CD14-positive monocyte (primary cell): ENCODE measurements at regions not wholly inside any gene's neighbourhood (a gene's known extent, or its start where the extent isn't known, plus 50 kb on each side); places are given as distances from the start of the nearest gene placed in this dataset.

Source experiments
- DNase-seq, 3 donors: peaks; one replicate each; pipeline ENCODE4 v3.0.0-alpha.2; 2011 to 2022
- H2AFZ ChIP-seq: 2 replicates; pipeline ENCODE4 v1.6.0; 2012; ENCODE audit warnings: mild to moderate bottlenecking, low read depth, low read length, inconsistent platforms; ENCODE audit not compliant: insufficient read depth, poor library complexity, severe bottlenecking
- H3K27ac ChIP-seq, 2 donors: 1 replicate in 1 of 2; 2 replicates in 1 of 2; pipeline ENCODE4 v1.5.1; 2012 to 2013; ENCODE audit warnings: low read length in 2 of 2, control low read depth in 1 of 2, inconsistent platforms in 1 of 2, low read depth in 1 of 2, mild to moderate bottlenecking in 1 of 2
- H3K27me3 ChIP-seq, 2 donors: one replicate each; pipeline versions ENCODE4 v1.6.0 to v1.6.1; 2011 to 2013; ENCODE audit warnings: low read length in 2 of 2; ENCODE audit not compliant: control insufficient read depth in 2 of 2, insufficient read depth in 2 of 2
- H3K36me3 ChIP-seq, 2 donors: replicated peaks in 1 of 2; 1 replicate in 1 of 2; 2 replicates in 1 of 2; pipeline versions ENCODE4 v1.5.1 to v1.6.1; 2012 to 2013; ENCODE audit warnings: low read length in 2 of 2, control low read depth in 1 of 2, inconsistent platforms in 1 of 2, mild to moderate bottlenecking in 1 of 2; ENCODE audit not compliant: insufficient read depth in 2 of 2, control insufficient read depth in 1 of 2
- H3K4me1 ChIP-seq, 2 donors: 1 replicate in 1 of 2; 2 replicates in 1 of 2; pipeline versions ENCODE4 v1.5.1 to v1.6.1; 2012 to 2013; ENCODE audit warnings: low read length in 2 of 2, control low read depth in 1 of 2, inconsistent platforms in 1 of 2, mild to moderate bottlenecking in 1 of 2, moderate library complexity in 1 of 2; ENCODE audit not compliant: insufficient read depth in 2 of 2, control insufficient read depth in 1 of 2
- H3K4me2 ChIP-seq: replicated peaks from 2 replicates; pipeline ENCODE3; 2012; ENCODE audit warnings: low read length, moderate library complexity, mild to moderate bottlenecking; ENCODE audit not compliant: poor library complexity, severe bottlenecking; ENCODE audit errors: extremely low read depth
- H3K4me3 ChIP-seq, 3 experiments: fragments of 200-600 bp in 1 of 3; sonication (generic) in 1 of 3; replicated peaks in 1 of 3; 1 replicate in 2 of 3; 2 replicates in 1 of 3; pipeline ENCODE4 v1.5.1; 2011 to 2013; ENCODE audit warnings: low read length in 3 of 3, mild to moderate bottlenecking in 3 of 3, control low read depth in 2 of 3, low read depth in 2 of 3, inconsistent platforms in 1 of 3, moderate library complexity in 1 of 3
- H3K79me2 ChIP-seq: 2 replicates; pipeline ENCODE4 v1.6.0; 2012; ENCODE audit warnings: mild to moderate bottlenecking, control low read depth, inconsistent platforms, low read length, moderate library complexity; ENCODE audit not compliant: insufficient read depth
- H3K9ac ChIP-seq: 2 replicates; pipeline ENCODE4 v1.6.0; 2017; ENCODE audit warnings: low read length, mild to moderate bottlenecking; ENCODE audit not compliant: insufficient read depth, poor library complexity, severe bottlenecking
- H3K9me3 ChIP-seq, 2 donors: replicated peaks in 1 of 2; 1 replicate in 1 of 2; 2 replicates in 1 of 2; pipeline versions ENCODE4 v1.5.1 to v1.6.1; 2012 to 2013; ENCODE audit warnings: low read length in 2 of 2, control low read depth in 1 of 2; ENCODE audit not compliant: control insufficient read depth in 1 of 2, insufficient read depth in 1 of 2
- H4K20me1 ChIP-seq: 2 replicates; pipeline ENCODE4 v1.6.0; 2012; ENCODE audit warnings: mild to moderate bottlenecking, low read length, control low read depth, moderate library complexity; ENCODE audit not compliant: insufficient read depth
- H3K27ac Mint-ChIP-seq, 7 donors: one replicate each; pipeline ENCODE4 v1.8.0; 2020; ENCODE audit warnings: mild to moderate bottlenecking in 7 of 7, mixed read lengths in 7 of 7, moderate library complexity in 6 of 7, inconsistent platforms in 2 of 7
- H3K27me3 Mint-ChIP-seq, 3 donors: one replicate each; pipeline ENCODE4 v1.8.0; 2021 to 2022; ENCODE audit warnings: low read depth in 3 of 3, mild to moderate bottlenecking in 3 of 3, mixed read lengths in 3 of 3, moderate library complexity in 3 of 3, inconsistent platforms in 1 of 3
- H3K36me3 Mint-ChIP-seq, 2 donors: one replicate each; pipeline ENCODE4 v1.8.0; 2020; ENCODE audit warnings: mixed read lengths in 2 of 2, inconsistent platforms in 1 of 2, mild to moderate bottlenecking in 1 of 2
- H3K4me1 Mint-ChIP-seq: one replicate; pipeline ENCODE4 v1.8.0; 2020; ENCODE audit warnings: mild to moderate bottlenecking, mixed read lengths
- H3K4me3 Mint-ChIP-seq, 2 donors: one replicate each; pipeline ENCODE4 v1.8.0; 2020; ENCODE audit warnings: mild to moderate bottlenecking in 2 of 2, mixed read lengths in 2 of 2, moderate library complexity in 1 of 2
- H3K9me3 Mint-ChIP-seq, 7 donors: one replicate each; pipeline ENCODE4 v1.8.0; 2020 to 2022; ENCODE audit warnings: mixed read lengths in 7 of 7, mild to moderate bottlenecking in 6 of 7, moderate library complexity in 6 of 7, inconsistent platforms in 2 of 7
- WGBS: methylation state at CpG from one replicate; pipeline ENCODE4 v1.1.5; 2013; ENCODE audit warnings: missing lambda C conversion rate; ENCODE audit not compliant: insufficient coverage; 5-methylcytosine and 5-hydroxymethylcytosine counted together
- intact Hi-C, 2 donors: fragments of 100-400 bp; cut with micrococcal nuclease; formaldehyde crosslinking; loops; one replicate each; pipeline versions ENCODE4 v1.15.0 to v1.15.1; 2023
- TF ChIP-seq, protein P1 (sequence below): fragments of 200-600 bp; IDR thresholded peaks from one replicate; pipeline ENCODE4 v1.8.0; 2022; ENCODE audit warnings: antibody characterized with exemption, mild to moderate bottlenecking

GRCh38 chr15:97615114-97615513 is 345.4 kb upstream of the ARRDC4 start:
- no peak overlapping the region for H3K9ac ChIP-seq
- H3K36me3 ChIP-seq: no peaks in the 10 kb centered on the region
- no peak overlapping the region for H3K27ac ChIP-seq
- no peak overlapping the region for H2AFZ ChIP-seq
- no peaks in the 10 kb centered on the region for H3K27me3 ChIP-seq
- H3K4me3 Mint-ChIP-seq: peak overlapping the region in 1 of 2 donors; percentile 0
- peaks cover 0 to 2% (median 0%) of the 10 kb centered on the region in 3 donors for H3K27me3 Mint-ChIP-seq
- no peak overlapping the region for H3K27ac Mint-ChIP-seq
- WGBS: 100% methylated on average over 1 of the region's 1 CpG
- TF ChIP-seq, protein P1, sequence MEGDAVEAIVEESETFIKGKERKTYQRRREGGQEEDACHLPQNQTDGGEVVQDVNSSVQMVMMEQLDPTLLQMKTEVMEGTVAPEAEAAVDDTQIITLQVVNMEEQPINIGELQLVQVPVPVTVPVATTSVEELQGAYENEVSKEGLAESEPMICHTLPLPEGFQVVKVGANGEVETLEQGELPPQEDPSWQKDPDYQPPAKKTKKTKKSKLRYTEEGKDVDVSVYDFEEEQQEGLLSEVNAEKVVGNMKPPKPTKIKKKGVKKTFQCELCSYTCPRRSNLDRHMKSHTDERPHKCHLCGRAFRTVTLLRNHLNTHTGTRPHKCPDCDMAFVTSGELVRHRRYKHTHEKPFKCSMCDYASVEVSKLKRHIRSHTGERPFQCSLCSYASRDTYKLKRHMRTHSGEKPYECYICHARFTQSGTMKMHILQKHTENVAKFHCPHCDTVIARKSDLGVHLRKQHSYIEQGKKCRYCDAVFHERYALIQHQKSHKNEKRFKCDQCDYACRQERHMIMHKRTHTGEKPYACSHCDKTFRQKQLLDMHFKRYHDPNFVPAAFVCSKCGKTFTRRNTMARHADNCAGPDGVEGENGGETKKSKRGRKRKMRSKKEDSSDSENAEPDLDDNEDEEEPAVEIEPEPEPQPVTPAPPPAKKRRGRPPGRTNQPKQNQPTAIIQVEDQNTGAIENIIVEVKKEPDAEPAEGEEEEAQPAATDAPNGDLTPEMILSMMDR: no peak
- no peaks in the 10 kb centered on the region for H3K79me2 ChIP-seq
- no peaks in the 10 kb centered on the region for H4K20me1 ChIP-seq
- no peak for DNase-seq
- no peaks in the 10 kb centered on the region for H3K36me3 Mint-ChIP-seq
- peaks cover 6 to 23% (median 11%) of the 10 kb centered on the region in 7 donors for H3K9me3 Mint-ChIP-seq
- intact Hi-C loops: no loop called here
- no peaks in the 10 kb centered on the region for H3K4me1 Mint-ChIP-seq
- H3K9me3 ChIP-seq: no peaks in the 10 kb centered on the region
- no peaks in the 10 kb centered on the region for H3K4me1 ChIP-seq
- H3K4me2 ChIP-seq: no peak overlapping the region
- no peak overlapping the region for H3K4me3 ChIP-seq

DNA sequence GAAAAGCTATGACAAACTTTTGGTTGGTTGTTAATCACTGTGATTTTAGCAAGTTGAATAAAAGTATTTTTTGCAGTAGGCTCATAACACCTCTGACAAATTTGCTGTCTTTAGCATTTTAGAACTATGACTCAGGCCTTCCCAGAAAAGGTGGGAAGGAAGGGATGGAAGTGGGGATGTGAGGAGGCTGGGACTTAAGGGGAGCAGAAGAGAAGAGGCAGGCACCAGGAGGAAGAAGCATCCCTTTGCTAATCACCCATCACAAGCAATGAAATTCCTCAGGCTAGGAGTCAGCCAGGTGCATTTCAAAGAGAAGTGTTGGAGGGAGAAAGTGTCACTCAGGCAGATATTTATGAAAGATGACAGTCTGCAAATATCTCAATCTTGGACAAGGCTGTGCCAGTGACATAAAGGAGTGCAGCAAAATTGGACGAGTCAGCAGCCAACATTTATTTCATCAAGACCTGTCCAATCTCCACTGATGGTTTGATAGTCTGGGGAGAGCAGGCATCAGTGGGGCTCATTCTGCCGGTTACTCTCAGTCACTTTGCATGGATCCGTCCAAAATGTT is 337.3 kb upstream of the ARRDC4 start:
- Histone ChIP-seq H3K79me2 (no peaks in the 10 kb centered on the region), H3K27ac (no peak overlapping the region), H2AFZ (no peak overlapping the region), H3K27me3 (no peaks in the 10 kb centered on the region), H3K9me3 (no peaks in the 10 kb centered on the region), H3K9ac (no peak overlapping the region), H3K4me2 (no peak overlapping the region), H3K4me1 (no peaks in the 10 kb centered on the region), H3K4me3 (no peak overlapping the region), H3K36me3 (no peaks in the 10 kb centered on the region), H4K20me1 (no peaks in the 10 kb centered on the region)
- no CpG with 5 or more reads among the region's 3 CpGs for WGBS
- Mint-ChIP-seq H3K9me3 (peaks cover 0 to 5% (median 0%) of the 10 kb centered on the region in 7 donors), H3K4me3 (no peak overlapping the region), H3K36me3 (no peaks in the 10 kb centered on the region), H3K4me1 (no peaks in the 10 kb centered on the region), H3K27me3 (no peaks in the 10 kb centered on the region), H3K27ac (no peak overlapping the region)
- intact Hi-C loops: no loop called here
- TF ChIP-seq, protein P1: no peak
- no peak for DNase-seq
